GM19324 (cell line): ENCODE measurements at regions not wholly inside any gene's neighbourhood (a gene's known extent, or its start where the extent isn't known, plus 50 kb on each side); places are given as distances from the start of the nearest gene placed in this dataset.
"Not testable (repeated sequence)": the region's sequence is repeated elsewhere in the genome, so short reads cannot be mapped to it uniquely, and the experiment has no call there.

Experiments used
- ATAC-seq: cut with Tn5 transposase; IDR thresholded peaks from one replicate; pipeline ENCODE4 v1.9.1; 2021; ENCODE audit warnings: mild to moderate bottlenecking, moderate library complexity; ENCODE audit not compliant: unreplicated experiment, low FRiP score

DNA sequence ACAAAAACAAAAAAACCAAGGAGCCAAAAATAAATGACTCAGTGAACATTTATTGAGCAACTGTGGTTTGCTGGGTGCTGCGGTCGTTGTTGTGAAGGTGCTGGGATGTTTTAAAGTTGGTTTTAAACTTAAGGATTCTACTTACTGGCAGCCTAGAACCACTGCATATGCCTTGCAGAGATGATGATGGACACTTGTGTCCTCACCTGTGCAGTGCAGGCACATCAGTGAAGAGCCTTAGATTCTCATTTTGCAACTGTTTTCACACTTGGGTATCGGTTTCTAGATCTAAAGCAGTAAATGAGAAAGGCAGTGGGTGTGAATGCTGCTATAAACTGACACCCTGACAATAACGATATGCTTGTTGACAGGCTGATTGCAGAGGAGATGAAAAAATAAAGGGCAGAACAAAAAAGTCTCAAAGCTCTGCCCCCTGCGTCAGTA, 68.8 kb downstream of the UTRN start:
- ATAC-seq = peak; percentile 85

DNA sequence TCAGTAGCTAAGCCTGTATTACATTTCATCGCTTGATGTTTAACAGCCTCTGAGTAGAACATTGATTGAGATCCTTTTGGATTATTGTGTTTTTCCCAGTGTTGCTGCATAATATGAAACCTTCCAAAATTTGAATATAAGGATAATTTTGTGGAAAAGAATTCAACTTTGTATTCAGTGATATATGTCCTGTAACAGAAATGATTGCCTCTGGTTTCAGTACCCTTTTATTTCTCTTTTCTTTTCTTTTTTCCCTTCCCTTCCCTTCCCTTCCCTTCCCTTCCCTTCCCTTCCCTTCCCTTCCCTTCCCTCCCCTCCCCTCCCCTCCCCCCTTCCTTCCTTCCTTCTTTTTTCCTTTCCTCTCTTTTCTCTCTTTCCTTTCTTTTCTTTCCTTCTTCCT, 74.6 kb downstream of the UTRN start:
- no peak for ATAC-seq

DNA sequence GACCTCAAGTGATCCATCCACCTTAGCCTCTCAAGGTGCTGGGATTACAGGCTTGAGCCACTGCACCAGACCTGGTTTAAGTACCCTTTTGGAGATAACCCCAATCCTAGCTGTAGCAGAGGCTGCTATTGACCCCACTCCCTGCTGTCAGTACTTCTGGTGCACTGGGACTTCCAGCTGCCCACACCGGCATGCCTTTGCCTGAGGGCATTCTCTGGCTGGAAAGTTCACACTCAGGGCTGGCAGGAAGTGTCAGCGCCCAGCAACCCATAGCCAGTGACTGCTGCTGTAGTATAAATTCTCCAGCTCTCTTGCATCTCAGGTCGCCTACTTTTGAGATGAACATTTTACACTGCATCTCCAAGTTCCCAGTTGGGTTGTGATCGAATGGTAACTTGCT, 75.3 kb downstream of the UTRN start:
- ATAC-seq = no peak

GRCh38 chr6:144361016-144361415, 75.9 kb downstream of the UTRN start:
- ATAC-seq = no peak

GRCh38 chr6:144362042-144363018, 77.2 kb downstream of the UTRN start:
- no peak for ATAC-seq

GRCh38 chr6:144364208-144364720, 79.1 kb downstream of the UTRN start:
- ATAC-seq = no peak

DNA sequence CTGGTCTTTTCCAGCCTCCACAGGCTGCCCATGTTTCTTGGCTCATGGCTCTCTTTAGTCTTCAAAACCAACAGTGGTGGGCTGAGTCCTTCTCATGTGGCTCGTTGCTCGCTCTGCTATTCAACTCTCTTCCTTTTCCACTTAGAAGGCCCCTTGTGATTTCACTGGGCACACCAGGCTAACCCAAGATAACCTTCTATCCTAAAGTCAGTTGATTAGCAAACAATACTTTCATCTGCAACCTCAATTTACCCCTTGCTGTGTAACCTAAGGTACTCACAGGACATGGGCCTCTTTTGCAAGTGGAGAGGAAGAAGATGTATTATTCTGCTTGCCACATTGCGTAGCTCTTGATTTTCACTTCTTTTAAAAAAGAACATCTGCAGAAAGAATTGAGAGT, 79.6 kb downstream of the UTRN start:
- ATAC-seq = no peak

GRCh38 chr6:144365271-144365670, 80.1 kb downstream of the UTRN start:
- ATAC-seq = no peak

DNA sequence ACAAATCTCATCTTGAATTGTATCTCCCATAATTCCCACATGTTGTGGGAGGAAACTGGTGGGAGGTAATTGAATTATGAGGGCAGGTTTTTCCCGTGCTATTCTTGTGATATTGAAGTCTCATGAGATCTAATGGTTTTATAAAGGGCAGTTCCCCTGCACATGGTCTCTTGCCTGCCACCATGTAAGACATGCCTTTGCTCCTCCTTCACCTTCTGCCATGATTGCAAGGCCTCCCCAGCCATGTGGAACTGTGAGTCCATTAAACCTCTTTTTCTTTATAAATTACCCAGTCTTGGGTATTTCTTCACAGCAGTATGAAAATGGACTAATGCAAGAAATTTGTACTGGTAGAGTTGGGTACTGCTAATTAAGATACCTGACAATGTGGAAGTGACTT, 84.6 kb downstream of the UTRN start:
- not testable (repeated sequence) for ATAC-seq

GRCh38 chr6:144372116-144372515, 87.0 kb downstream of the UTRN start:
- ATAC-seq = no peak

DNA sequence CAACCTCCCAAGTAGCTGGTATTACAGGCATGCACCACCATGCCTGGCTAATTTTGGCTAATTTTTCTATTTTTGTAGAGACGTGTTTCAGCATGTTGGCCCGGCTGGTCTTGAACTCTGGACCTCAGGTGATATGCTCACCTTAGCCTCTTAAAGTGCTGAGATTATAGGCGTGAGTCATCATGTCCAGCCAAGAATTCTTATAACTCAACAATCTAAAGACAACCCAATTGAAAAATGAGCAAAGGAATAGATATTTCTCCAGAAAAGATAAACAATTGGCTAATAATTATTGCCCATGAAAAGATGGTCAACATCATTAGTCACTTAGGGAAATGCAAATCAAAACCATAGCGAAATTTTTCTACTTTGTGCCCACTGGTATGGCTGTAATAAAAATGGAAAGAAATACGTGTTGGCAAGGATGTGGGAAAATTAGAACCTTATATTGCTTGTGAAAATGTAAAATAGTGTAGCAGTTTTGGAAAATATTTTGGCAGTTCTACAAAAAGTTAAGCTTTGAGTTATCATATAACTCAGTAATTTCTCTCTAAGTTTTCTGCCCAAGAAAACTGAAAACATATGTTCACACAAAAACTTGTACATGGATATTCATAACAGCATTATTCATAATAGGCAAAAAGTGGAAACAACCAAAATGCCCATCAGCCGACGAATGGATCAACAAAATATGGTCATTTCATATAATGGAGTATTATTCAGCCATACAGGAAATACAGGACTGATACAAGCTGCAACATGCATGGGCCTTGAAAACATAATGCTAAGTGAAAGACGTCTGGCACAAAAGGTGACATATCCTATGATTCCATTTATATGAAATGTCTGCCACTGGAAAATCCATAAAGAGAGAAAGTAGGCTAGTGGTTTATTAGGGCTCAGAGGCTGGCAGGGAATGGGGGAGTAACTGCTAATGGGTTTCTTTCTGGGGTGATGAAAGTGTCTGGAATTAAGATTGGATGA, 87.8 kb downstream of the UTRN start:
- no peak for ATAC-seq

- not testable (repeated sequence) for ATAC-seq
Observed at GRCh38 chr6:144374525-144374924, 89.4 kb downstream of the UTRN start.

DNA sequence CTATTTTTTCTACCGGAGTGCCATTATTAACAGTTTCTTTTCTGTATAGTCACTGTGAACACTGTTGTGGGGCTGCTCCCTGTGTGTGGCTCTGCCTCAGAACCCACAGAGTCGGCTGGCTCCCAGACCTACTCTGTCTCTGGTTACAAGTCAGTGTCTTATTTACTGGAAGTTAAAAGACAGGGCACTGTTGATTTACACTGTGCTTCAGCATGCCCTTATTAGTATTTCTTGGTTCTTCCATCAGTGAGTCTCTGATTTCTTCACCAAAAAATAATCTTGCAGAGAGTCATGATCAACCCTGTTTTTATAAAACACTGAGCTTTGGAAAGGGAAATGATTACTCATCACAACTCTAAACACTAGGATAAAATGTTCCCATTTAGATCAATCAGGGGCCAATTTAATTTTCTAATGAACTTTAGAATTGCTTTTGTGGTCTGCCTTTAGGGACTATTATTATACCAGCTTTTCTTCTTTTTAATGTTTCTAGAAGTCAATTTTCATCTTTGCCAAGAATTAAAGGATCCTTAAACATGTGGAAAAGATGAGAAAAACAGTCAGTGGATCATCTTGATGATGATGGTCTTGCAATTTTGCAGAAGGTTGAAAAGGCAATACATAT, 92.6 kb downstream of the UTRN start:
- no peak for ATAC-seq

DNA sequence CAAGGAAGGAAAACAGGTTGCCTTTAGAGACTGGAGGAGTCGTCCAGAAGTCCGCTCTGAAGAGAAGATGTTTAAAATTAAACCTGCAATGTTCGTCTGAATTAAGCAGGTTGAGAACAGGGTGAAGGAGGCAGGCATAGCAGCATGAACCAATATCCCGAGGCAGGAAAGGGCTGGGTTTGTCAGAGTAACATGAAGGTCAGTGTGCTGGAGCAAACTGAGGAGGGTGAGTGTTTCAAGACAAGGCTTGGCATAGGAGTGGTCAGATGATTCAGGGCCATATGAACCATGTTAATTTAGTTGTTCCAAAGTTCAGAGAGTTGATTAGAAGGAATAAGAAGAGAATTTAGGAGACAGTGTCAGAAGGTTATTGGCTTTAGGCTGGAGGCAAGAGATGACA, 93.3 kb downstream of the UTRN start:
- no peak for ATAC-seq

DNA sequence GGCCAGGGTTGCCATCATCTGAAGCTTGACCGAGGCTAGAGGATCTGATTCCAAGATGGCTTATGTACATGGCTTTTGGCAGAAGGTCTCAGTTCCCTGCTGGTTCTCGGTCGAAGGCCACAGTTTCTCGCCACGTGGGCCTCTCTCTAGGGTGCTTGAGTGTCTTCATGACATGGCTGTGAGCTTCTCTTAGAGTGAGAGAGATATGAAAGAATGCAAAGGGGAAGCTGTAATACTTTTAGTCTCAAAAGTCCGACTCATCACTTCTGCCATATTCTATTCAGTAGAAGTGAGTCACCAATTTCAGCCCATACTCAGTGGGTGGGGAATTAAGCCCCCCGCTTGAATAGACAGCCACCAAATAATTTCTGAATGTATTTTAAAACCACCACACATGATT, 94.2 kb downstream of the UTRN start:
- no peak for ATAC-seq

DNA sequence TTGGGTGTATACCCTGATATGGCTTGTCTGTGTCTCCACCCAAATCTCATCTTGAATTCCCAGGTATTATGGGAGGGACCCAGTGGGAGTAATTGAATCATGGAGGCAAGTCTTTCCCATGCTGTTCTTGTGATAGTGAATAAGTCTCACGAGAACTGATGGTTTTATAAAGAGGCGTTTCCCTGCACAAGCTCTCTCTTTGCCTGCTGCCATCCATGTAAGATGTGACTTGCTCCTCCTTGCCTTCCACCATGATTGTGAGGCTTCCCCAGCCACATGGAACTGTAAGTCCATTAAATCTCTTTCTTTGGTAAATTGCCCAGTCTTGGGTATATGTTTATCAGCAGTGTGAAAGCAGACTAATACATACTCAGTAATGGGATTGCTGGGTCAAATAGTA, 96.4 kb downstream of the UTRN start:
- ATAC-seq = not testable (repeated sequence)

GRCh38 chr6:144383336-144383735, 98.2 kb downstream of the UTRN start:
- ATAC-seq = no peak

DNA sequence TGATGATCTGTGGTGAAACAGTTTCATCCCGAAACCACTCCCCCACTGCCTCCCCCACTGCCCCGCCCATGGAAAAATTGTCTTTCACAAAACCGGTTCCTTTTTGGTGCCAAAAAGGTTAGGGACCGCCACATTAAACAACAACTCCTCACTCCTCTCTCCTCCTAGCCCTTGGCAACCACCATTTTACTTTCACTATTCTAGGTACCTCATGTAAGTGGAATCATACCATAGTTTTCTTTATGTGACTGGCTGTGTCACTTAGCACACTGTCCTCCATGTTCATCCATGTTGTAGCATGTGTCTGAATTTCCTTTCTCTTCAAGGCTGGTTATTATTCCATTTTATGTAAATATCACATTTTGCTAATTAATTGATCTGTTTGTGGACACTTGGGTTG, 99.3 kb downstream of the UTRN start:
- no peak for ATAC-seq

GRCh38 chr6:144389474-144389873, 104.3 kb downstream of the UTRN start:
- not testable (repeated sequence) for ATAC-seq

- no peak for ATAC-seq
Observed at GRCh38 chr6:144390202-144390601, 105.1 kb downstream of the UTRN start.
